Heart left ventricle (tissue), 13 donors: ENCODE measurements at regions not wholly inside any gene's neighbourhood (a gene's known extent, or its start where the extent isn't known, plus 50 kb on each side); places are given as distances from the start of the nearest gene placed in this dataset.

Experiments used
- CTCF ChIP-seq, 12 donors: fragments of 200-600 bp; sonication (generic) in 4 of 12; IDR thresholded peaks; one replicate each; pipeline versions ENCODE4 v1.5.0 to v1.8.0; 2018 to 2022; ENCODE audit warnings: antibody characterized with exemption in 12 of 12, mild to moderate bottlenecking in 5 of 12
- POLR2A ChIP-seq, 2 donors: fragments of 450-650 bp; IDR thresholded peaks; one replicate each; pipeline ENCODE4 v1.6.1; 2017; ENCODE audit warnings: antibody characterized with exemption in 2 of 2, mild to moderate bottlenecking in 2 of 2, moderate library complexity in 2 of 2
- donor health status: ischemic (EF 13 %, LVEDD 7.1; RV severe dilation, severe dysfunction).
- donor health status: DM: no; HTN: yes; CAD: no.
- donor health status: DM: no; HTN: no; CAD: no.
- donor health status: ischemic (EF 25% LVEDD 6.9; RV normal size, moderate dysfunction).
- donor health status: ischemic (EF 25% LVEDD 5.7; RV mildly dilated, moderate dysfunction).
- donor health status: ischemic (EF 35%, LVEDD 5.7; RV mildly dilated, moderate dysfunction).
- donor health status: nonischemic (EF 11% LVEDD 7.7; RV severe dilation, severe dysfunction).
- donor health status: DM: yes; HTN: yes; CAD: no.
- donor health status: PGD.
- donor health status: ischemic (EF 29% LVEDD 5.4; RV normal size, mild dysfunction).
- donor health status: nonischemic (EF 23%, LVEDD 6.1; RV moderate dilation, normal function).

GRCh38 chr16:72388007-72388406, 216.1 kb upstream of the PMFBP1 start:
- TF ChIP-seq POLR2A (IDR thresholded peaks at IDR 0.05): no peak
- TF ChIP-seq CTCF (IDR thresholded peaks at IDR 0.05): no peak
